Endothelial cell of umbilical vein (primary cell): ENCODE measurements at regions not wholly inside any gene's neighbourhood (a gene's known extent, or its start where the extent isn't known, plus 50 kb on each side); places are given as distances from the start of the nearest gene placed in this dataset.

Experiments
- BruUV-seq: library from RNA; stranded (reverse); fragments of 400-500 nt; replicated peaks from 2 replicates; lab custom pipeline; 2021; lab: Mats Ljungman, UMichigan
- CTCF ChIA-PET: fragments of 300-600, 350-600 bp; sonication (Branson Sonifier 250); formaldehyde crosslinking; loops from one replicate; lab custom pipeline; 2021; ENCODE audit warnings: antibody characterized with exemption, inconsistent platforms; lab: Charles Lee
- POLR2A ChIA-PET: fragments of 300-600, 350-600 bp; sonication (Branson Sonifier 250); formaldehyde crosslinking; loops from one replicate; lab custom pipeline; 2021; ENCODE audit warnings: antibody characterized with exemption, inconsistent platforms; lab: Charles Lee
- DNase-seq: peaks from one replicate; pipeline ENCODE4 v3.0.0-alpha.2; 2011; ENCODE audit warnings: low read depth, low spot score
- FAIRE-seq: peaks from 2 replicates; lab custom pipeline; 2011; peaks lifted over from hg19 to GRCh38; lab: Jason Lieb, UNC
- H2AFZ ChIP-seq: 2 replicates; pipeline ENCODE4 v1.6.0; 2012; ENCODE audit warnings: low read depth, low read length, control low read depth, inconsistent platforms
- H3K27ac ChIP-seq: 2 replicates; pipeline ENCODE4 v1.5.1; 2011; ENCODE audit warnings: low read depth, mild to moderate bottlenecking, control low read depth, low read length, moderate library complexity; ENCODE audit not compliant: insufficient read depth
- H3K27me3 ChIP-seq, 2 experiments: 2 replicates each; pipeline versions ENCODE4 v1.6.0 to v1.6.1; 2011; ENCODE audit warnings: low read length in 2 of 2, mixed read lengths in 1 of 2; ENCODE audit not compliant: control insufficient read depth in 2 of 2, insufficient read depth in 2 of 2
- H3K36me3 ChIP-seq, 2 experiments: 2 replicates in 1 of 2; 3 replicates in 1 of 2; pipeline ENCODE4 v1.5.1; 2011; ENCODE audit warnings: low read length in 2 of 2, mild to moderate bottlenecking in 1 of 2, moderate library complexity in 1 of 2; ENCODE audit not compliant: control insufficient read depth in 2 of 2, insufficient read depth in 2 of 2; ENCODE audit errors: extremely low read depth in 1 of 2
- H3K4me1 ChIP-seq: 3 replicates; pipeline ENCODE4 v1.5.1; 2011; ENCODE audit warnings: mild to moderate bottlenecking, low read length; ENCODE audit not compliant: control insufficient read depth, insufficient read depth; ENCODE audit errors: extremely low read depth
- H3K4me2 ChIP-seq: 2 replicates; pipeline ENCODE4 v1.6.1; 2011; ENCODE audit warnings: low read length, control low read depth, mixed read lengths; ENCODE audit not compliant: insufficient read depth
- H3K4me3 ChIP-seq, 3 experiments: fragments of 200-600 bp in 1 of 3; sonication (generic), shearing (Covaris generic) in 1 of 3; replicated peaks in 1 of 3; 2 replicates each; pipeline ENCODE4 v1.5.1; 2011 to 2016; ENCODE audit warnings: control low read depth in 3 of 3, low read length in 3 of 3, mild to moderate bottlenecking in 2 of 3, inconsistent platforms in 1 of 3, low read depth in 1 of 3, moderate library complexity in 1 of 3; ENCODE audit not compliant: insufficient read depth in 1 of 3
- H3K79me2 ChIP-seq: 2 replicates; pipeline ENCODE4 v1.6.0; 2012; ENCODE audit warnings: low read length, inconsistent platforms; ENCODE audit not compliant: control insufficient read depth, insufficient read depth
- H3K9ac ChIP-seq: replicated peaks from 2 replicates; pipeline ENCODE3; 2011; ENCODE audit warnings: low read length, control low read depth; ENCODE audit not compliant: insufficient read depth; ENCODE audit errors: extremely low read depth
- H3K9me1 ChIP-seq: replicated peaks from 3 replicates; pipeline ENCODE4 v1.6.0; 2011; ENCODE audit warnings: mild to moderate bottlenecking, low read length; ENCODE audit not compliant: control insufficient read depth, insufficient read depth; ENCODE audit errors: extremely low read depth
- H3K9me3 ChIP-seq: replicated peaks from 2 replicates; pipeline ENCODE4 v1.5.1; 2012; ENCODE audit warnings: low read length, inconsistent platforms; ENCODE audit not compliant: control insufficient read depth, insufficient read depth
- H4K20me1 ChIP-seq: replicated peaks from 2 replicates; pipeline ENCODE3; 2011; ENCODE audit warnings: mild to moderate bottlenecking, low read length; ENCODE audit not compliant: control insufficient read depth, insufficient read depth; ENCODE audit errors: extremely low read depth
- CTCF ChIP-seq, 2 donors: IDR thresholded peaks; 1 replicate in 1 of 2; 2 replicates in 1 of 2; pipeline ENCODE4 v1.5.1; 2011; ENCODE audit warnings: low read length in 2 of 2, mild to moderate bottlenecking in 2 of 2, moderate library complexity in 2 of 2, control low read depth in 1 of 2, inconsistent platforms in 1 of 2, low read depth in 1 of 2; ENCODE audit not compliant: insufficient read depth in 1 of 2; ENCODE audit errors: extremely low read depth in 1 of 2
- EZH2 ChIP-seq: IDR thresholded peaks from 2 replicates; pipeline ENCODE4 v1.6.1; 2012; ENCODE audit warnings: borderline replicate concordance, low read depth, mild to moderate bottlenecking, moderate library complexity, low read length, inconsistent platforms; ENCODE audit not compliant: severe bottlenecking
- FOS ChIP-seq: IDR thresholded peaks from 2 replicates; pipeline ENCODE4 v1.6.1; 2011; ENCODE audit warnings: mild to moderate bottlenecking, low read length, moderate library complexity, borderline replicate concordance; ENCODE audit not compliant: insufficient read depth
- GATA2 ChIP-seq: IDR thresholded peaks from 2 replicates; pipeline ENCODE4 v1.7.0; 2011; ENCODE audit warnings: low read depth, mild to moderate bottlenecking, moderate library complexity, mixed read lengths, low read length; ENCODE audit not compliant: insufficient read length, insufficient read depth
- JUN ChIP-seq: IDR thresholded peaks from 2 replicates; pipeline ENCODE4 v1.6.1; 2011; ENCODE audit warnings: borderline replicate concordance, low read depth; ENCODE audit not compliant: insufficient read length, insufficient read depth
- MAX ChIP-seq: IDR thresholded peaks from 2 replicates; pipeline ENCODE4 v1.6.1; 2011; ENCODE audit not compliant: insufficient read depth, insufficient read length
- MYC ChIP-seq: IDR thresholded peaks from one replicate; pipeline ENCODE4 v1.6.1; 2011; ENCODE audit warnings: mild to moderate bottlenecking, low read depth, low read length
- POLR2A ChIP-seq: IDR thresholded peaks from 2 replicates; pipeline ENCODE4 v1.6.1; 2012; ENCODE audit warnings: low read depth, mild to moderate bottlenecking, control low read depth, low read length
- POLR2AphosphoS5 ChIP-seq: IDR thresholded peaks from 2 replicates; pipeline ENCODE4 v1.6.1; 2012; ENCODE audit warnings: low read depth, mild to moderate bottlenecking, control low read depth, low read length, moderate library complexity; ENCODE audit not compliant: insufficient read depth
- dilution Hi-C: fragments of 300-500 bp; cut with MboI; formaldehyde crosslinking; loops from one replicate; pipeline ENCODE4 v1.15.0; 2019; ENCODE audit warnings: low sequenced_read_pairs; ENCODE audit not compliant: extremely low pct_ligation_motif_present
- intact Hi-C: fragments of 100-400 bp; cut with micrococcal nuclease; formaldehyde crosslinking; loops from one replicate; pipeline ENCODE4 v1.10.0; 2022

- POLR2A ChIA-PET: no interaction called here
- no peaks in the 10 kb centered on the region for H3K36me3 ChIP-seq
- no peaks in the 10 kb centered on the region for H3K9me1 ChIP-seq
- no peaks in the 10 kb centered on the region for H3K27me3 ChIP-seq
- H3K4me3 ChIP-seq: no peak overlapping the region
- no peaks in the 10 kb centered on the region for H3K9me3 ChIP-seq
- no peak for FAIRE-seq
- no TSS peak for BruUV-seq
- H3K79me2 ChIP-seq: no peaks in the 10 kb centered on the region
- H4K20me1 ChIP-seq: no peaks in the 10 kb centered on the region
- no peak overlapping the region for H3K9ac ChIP-seq
- H3K4me1 ChIP-seq: no peaks in the 10 kb centered on the region
- intact Hi-C loops (no loop called here), dilution Hi-C loops (no loop called here)
- TF ChIP-seq POLR2AphosphoS5: no peak
- TF ChIP-seq POLR2A: no peak
- no peak for TF ChIP-seq MYC
- TF ChIP-seq FOS: no peak
- TF ChIP-seq GATA2: no peak
- TF ChIP-seq EZH2: no peak
- no peak for TF ChIP-seq JUN
- no peak for TF ChIP-seq CTCF (IDR thresholded peaks at IDR 0.05; ENCODE audit: extremely low read depth in 1 of 2, insufficient read depth in 1 of 2, low read depth in 1 of 2, low read length in 2 of 2)
- no peak for TF ChIP-seq MAX
- CTCF ChIA-PET: interaction anchor here (1.1 kb wide), 1 partner anchor 15 kb away, joined by 3 read pairs; no protein-coding TSS in a partner anchor
- DNase-seq: no peak
- no peak overlapping the region for H2AFZ ChIP-seq
- H3K4me2 ChIP-seq: no peak overlapping the region
- H3K27ac ChIP-seq: no peak overlapping the region
Observed at GRCh38 chr7:85875398-85875797, 688.5 kb upstream of the SEMA3D start.
